Left renal cortex interstitium (tissue), 4 donors: ENCODE measurements at regions not wholly inside any gene's neighbourhood (a gene's known extent, or its start where the extent isn't known, plus 50 kb on each side); places are given as distances from the start of the nearest gene placed in this dataset.

Experiments used
- DNase-seq, 4 donors: peaks; one replicate each; pipeline ENCODE4 v3.0.0-alpha.2; 2013; ENCODE audit warnings: low read depth in 4 of 4, low spot score in 2 of 4, missing footprints in 1 of 4

DNA sequence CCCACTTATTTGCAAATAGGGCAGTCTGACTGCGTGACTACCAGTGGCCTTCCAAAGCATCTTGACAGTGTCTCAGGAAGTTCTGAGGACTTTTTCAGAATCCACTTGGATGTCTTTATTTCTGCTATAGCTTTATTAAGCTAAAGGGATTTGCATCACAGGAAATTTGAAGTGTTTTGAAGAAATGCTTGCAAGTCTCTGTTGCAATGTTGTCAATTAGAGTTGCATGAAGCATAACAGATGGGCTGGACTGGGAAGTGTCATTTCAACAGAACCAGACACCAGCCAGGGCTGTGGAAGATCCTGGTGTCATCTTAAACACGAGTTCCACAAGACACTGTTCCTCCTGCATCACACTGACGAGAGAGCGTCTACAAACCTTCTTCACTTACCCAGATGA lies 224.5 kb downstream of the EN1 start:
- no peak for DNase-seq

DNA sequence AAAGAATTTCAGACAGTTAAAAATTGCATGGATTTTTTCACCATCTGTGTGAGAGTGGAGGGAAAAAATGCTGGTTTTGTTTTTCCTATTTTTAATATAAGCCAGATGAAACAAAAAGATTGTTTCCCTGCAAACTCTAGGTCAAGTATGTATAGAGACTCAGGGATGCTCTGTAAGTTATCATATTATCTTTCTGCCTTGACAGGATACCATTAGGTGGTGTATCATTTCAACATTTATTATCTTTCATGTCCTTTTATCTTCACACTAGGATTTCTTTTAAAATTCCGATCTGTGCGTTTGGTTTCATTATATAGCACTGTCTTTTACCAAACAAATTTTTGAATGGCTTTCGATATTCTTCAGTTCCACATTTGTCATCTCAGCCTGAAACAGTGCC lies 225.3 kb downstream of the EN1 start:
- DNase-seq: no peak

DNA sequence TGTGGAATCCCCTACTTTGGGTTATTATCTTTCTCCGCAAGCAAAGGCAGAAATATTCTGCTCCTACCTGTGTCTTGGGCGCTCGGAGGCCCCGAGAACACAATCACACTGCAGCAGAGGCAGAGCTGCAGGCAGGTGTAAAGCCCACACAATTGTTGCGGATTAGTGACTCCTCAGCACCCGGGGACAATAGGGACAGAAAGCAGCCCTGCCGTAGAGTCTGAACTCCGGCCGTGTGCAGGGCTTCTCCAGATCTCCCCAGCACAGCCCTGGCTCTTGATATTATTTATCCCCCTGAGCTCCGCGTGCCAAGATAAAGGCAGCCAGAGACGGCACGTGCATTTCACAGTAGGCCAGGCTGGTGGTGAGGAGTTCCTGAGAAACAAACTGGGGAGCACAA lies 229.2 kb downstream of the EN1 start:
- no peak for DNase-seq

DNA sequence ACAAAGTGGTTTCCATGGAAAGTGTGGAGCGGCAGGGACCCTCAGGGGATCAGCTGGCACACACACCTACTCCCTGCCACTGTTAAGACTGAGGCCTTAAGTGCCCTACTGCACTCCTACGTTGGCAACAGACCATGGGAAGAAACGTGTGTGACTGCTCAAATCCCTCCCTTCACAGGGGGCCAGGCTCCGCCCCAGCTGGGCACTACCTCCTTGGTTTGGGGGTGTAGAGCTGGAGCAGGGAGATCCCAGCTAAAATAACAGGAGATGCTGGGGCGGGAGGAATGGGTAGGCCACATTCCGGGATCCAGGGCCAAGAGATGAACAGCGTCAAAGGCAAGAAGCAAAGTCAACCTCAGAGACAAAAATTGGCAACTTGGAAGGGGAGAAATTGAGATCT lies 231.0 kb downstream of the EN1 start:
- no peak for DNase-seq

DNA sequence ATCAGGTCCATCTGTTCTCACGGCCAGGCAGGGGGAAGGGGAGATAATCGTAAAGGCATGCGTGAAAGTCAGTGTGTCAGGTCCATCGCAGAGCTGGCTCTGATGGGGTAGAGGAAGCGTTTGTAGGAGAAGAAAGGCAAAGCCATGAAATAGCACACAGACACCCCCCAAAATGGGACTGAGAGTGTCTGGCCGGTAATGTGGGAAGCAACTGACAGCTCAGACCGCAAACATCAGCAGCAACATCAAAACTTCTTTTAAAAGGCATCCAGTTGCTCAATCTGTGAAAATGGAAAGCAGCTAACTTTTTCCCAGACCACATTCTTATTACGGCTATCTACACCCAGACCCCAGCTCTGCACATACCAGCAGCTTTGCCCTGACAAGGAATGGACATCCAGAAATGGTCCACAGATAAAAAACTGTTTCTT lies 232.6 kb downstream of the EN1 start:
- no peak for DNase-seq

DNA sequence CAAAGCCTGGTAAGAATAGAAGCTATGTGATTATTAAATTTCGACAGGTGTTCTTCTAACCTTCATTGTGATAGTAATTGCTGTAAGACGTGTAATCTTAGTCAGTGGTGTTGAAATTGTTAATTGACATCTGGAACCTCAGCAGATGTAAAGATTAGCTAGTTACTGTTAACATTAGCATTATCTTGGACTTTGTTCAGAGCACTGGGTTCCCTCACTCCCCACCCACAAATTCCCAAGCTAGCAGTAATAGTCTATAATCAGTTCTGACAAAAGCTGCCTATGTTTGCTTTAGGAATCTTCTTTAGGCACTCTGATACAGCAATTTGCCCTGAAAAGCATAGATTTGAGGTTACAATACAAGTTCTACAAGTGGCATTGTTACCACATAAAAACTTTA lies 233.7 kb downstream of the EN1 start:
- no peak for DNase-seq

DNA sequence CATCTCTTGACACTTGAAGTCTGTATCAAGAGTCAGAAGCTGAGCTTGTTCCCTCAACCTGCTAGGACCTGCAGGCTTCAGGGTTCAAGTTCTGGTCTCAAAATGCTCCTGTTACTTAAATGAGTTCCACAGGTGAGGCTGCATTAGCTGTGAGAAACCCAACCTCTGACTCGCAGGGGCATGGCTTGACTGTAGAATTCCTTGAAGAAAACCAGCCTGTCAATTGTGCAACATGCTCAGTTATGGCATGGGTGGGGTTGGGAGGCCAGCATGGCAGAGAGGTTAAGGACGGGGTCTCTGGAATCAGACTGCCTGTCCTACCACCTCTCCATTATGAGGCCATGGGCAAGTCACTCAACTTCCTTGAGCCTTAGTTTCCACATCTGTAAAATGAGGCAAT lies 235.8 kb downstream of the EN1 start:
- no peak for DNase-seq

DNA sequence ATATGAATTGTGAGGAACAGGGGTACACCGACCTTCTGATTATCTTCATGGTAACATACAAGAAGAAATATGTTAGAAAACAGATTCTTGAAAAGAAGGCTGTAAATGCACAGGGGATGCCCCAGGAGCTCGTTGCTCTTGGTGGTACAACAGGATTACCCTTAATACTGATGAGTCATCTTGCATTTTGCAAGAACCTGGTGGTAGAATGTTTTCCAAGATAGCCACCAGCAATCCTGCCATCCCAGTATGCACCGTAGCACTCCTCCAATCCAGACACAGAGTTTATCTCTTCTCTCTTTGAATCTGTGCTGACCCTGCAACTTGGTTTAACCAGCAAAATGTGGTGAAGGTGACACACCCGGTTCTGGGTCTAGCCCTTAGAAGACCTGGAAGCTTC lies 238.3 kb downstream of the EN1 start:
- no peak for DNase-seq

DNA sequence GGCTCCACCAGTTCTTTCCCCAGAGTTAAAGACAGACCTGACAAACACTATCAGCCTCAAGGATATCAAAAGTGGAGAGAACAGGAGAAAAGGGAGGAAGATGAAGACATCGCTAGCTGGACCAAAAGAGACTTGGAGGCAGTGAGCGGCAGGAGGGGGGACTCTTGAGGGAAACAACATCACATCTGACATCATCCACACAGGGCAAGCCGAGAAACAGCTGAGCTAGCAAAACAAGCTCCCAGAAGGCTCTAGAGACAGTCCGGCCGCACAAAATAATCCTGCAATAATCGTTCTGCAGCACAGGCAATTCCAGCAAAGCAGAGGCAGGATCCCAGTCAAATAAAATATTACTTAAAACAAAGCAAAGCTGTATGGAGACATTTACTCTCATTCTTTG lies 239.8 kb downstream of the EN1 start:
- no peak for DNase-seq

DNA sequence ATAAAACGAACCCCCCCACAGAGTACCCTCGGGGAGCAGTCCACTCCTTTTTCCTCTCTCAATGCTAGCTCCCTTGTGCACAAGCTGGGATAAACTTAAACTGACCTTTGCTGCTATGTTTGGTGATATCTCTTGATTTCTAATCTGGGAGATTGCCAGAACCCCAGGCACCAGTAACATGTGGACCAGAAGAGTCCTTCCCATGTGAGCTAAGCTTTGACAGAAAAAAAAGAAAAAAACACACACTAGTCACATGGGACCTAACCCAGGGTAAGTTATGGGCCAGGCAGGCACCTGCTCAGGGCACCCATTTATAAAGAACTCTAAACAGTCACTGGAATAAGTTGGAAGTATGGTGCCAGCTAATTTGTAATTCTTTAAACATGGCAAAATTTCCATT lies 242.6 kb downstream of the EN1 start:
- no peak for DNase-seq

DNA sequence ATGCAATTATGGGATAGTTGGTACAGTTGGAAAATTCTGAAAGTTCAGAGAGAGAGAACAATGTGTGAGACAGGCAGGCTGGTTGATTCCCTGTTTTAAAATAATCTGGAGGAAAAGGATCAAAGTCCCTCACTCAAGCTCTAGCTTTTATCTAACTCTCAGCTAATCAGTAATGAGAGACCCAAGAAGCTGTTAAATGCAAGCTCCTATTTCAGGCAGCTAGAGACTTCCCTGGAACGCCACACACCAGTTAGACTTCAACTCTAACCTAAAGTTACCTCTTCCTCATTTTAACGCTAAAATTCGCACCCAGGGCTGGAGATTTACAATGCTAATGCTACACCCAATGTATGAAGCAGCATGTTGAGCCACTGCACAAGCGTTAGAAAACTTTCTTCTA lies 243.1 kb downstream of the EN1 start:
- DNase-seq: no peak

DNA sequence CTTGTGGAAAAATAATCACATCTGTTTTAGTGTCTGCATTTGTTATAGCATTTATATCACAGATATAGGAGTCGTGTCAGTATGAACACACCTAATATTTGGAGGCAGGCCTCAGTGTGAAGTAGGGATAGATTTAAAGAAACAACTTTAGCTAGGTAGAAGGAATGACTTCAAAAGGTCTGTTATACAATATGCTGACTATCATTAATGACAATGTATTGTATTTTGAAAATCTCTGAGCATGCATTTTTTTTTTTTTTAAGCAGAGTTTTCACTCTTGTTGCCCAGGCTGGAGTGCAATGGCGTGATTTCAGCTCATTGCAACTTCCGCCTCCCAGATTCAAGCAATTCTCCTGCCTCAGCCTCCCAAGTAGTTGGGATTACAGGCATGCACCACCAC lies 248.3 kb downstream of the EN1 start:
- no peak for DNase-seq

DNA sequence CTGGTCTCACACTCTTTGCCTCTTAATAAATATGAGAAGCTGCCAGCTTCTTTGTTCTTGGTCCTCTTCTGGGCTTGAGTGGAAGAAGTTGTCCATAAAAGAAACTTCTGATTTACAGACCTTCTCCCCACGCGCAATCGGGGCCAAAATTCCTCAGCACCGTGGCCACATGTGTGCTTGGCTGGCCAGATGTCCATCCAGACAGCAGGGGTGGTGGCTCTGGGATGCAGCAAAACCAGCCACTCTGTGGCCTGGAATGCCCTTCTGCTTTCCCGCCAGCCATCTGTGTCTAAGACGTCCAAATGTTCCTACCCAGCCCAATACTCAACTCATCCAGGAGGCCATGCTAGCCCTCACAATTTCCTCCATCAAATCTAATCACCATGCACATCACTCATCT lies 250.8 kb downstream of the EN1 start:
- DNase-seq: no peak

DNA sequence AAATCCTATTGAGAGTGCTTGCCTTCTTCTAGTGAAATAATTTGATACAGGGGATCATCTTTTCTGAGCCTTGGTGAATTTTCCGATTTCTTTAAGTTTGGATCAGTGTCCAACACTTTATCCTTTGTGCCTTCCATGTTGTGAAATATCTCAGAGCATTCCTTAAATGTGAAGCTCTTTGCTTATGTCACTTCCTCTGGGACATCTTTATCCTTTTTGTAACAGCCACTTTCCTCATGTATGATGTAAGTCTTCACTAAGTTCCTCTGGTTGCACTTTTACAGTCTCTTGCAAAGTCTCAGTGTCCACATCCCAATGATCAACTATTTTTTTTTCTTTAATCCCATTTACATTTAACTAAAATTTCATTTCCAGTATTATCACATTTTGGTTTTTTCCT lies 254.2 kb downstream of the EN1 start:
- no peak for DNase-seq

DNA sequence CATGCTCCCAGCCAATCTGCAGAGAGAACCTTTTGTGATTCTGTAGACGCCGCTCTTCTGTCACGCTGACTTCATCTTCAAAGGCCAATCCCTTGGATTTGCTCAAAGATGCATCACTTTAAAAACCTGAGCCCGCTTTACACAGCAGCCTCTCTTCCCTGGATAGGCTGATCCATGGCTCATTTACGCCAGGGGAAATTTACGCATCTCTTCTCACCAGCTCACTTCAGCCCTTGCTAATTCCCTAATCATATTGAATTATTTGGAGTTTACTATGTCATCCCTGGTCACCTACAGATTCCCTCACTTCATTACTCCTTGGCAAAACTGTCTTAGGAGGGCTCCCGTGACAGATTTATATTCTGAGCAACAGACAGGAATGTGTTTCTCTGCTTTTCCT lies 256.2 kb downstream of the EN1 start:
- DNase-seq: no peak

DNA sequence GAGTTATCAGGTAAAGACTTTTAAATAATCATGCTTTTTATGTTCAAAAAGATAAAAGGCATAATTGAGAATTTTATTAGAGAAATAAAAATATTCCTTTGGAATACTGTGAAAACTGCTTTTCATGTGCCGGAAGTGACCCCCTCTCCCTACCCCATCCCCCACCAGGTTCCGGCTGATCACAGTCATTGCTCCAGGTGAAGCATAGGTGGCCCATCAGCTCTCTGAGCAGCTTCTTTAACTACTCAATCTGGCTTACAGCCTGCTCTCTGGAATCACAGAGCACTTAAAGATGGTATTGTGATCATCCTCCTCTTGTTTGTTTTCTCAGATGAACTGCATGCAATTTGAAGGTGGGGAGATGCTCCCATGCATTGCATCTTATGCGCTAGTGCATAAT lies 257.7 kb downstream of the EN1 start:
- DNase-seq: no peak

DNA sequence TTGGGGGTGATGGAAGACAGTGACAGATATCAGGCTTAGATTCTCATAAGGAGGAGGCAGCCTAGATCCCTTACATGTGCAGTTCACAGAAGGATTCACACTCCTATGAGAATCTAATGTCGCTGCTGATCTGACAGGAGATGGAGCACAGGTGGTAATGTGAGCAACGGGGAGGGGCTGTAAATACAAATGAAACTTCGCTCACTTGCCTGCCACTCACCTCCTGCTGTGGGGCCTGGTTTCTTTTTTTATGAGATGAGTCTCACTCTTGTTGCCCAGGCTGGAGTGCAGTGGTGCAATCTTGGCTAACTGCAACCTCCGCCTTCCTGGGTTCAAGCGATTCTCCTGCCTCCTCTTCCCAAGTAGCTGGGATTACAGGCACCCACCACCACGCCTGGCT lies 258.6 kb downstream of the EN1 start:
- DNase-seq: no peak

DNA sequence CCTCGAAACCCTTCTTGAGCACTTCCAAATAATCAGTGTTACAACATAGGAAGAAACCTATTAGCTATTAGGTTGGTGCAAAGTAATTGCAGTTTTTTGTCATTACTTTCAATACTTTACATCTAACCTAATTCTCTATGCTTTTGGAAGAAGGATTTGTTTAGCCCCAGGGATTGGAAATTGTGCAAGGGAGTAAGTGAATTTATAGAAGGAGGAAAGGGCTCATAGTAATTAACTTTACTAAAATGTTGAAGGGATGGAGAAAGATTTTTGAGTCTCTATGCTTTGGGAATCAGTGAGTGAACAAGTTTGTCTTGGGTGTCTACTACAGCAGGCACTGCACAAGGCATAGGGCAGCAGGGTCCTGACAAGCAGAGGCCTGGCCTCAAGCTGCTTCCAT lies 261.1 kb downstream of the EN1 start:
- no peak for DNase-seq

DNA sequence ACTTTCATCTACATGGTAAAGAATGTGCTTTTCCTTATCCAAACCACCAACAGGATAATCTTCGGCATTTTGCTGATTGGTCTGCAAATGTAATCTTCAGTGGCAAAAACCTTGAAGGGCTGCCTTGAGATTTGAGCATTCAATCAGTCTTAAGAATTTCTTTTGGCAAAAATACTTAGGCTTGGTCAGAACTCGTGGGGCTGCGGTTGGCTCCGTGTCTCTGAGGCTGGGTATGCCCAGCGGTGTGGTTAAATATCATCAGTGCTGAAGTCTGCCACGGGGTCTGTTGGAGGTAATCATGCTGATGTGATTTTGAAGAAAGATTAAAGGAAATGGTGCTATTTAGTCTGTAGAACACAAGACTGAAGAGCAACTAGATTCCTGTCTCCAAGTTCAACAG lies 262.6 kb downstream of the EN1 start:
- no peak for DNase-seq

DNA sequence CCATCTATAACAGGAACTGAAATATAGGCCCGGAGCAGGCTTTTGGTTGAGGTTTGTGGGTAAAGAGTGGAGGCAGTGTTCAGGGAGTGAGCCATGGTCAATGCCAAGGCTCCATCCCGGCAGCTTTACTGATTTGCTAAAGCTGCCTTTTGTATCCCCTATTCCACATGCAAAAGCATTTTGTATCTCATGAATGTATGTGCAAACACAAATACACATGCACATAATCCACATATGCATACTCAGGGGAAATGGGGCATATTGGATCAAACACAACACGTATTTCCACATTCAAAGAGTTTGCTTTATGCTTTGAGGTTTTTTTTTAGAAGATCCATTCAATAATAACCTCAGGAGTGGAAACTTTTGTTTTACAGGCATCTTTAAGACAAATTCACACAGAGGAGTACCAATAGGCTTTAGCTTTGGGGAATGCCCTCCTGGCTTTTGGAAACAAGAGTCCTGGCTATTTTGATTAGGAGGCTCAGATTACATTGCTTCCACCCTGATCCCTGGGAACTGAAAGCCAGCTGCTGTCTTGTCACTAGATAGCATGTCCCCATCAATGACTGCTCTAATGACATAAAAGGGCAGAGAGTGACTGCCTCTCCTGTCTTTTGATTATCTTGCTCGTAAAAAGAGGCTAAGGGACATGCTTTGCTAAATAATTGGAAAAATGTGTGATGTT lies 263.2 kb downstream of the EN1 start:
- DNase-seq: no peak

DNA sequence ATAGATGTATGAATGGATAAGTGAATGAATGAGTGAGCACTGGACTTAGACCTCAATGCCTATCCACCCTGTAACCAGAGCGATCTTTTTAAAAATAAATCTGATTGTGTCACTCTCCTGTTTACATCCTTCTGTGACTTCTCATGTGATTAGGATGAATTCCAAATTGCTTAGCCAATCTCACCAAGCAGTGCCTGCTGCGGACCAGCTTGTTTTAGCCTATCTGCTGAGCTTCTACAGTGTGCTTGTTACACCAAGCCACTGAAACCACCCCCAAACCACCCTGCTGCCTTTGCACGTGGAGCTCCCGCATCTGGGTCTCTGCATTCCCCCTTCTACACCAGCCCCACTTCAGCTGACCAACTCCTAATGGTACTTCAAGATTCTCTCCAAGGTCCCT lies 265.4 kb downstream of the EN1 start:
- no peak for DNase-seq

DNA sequence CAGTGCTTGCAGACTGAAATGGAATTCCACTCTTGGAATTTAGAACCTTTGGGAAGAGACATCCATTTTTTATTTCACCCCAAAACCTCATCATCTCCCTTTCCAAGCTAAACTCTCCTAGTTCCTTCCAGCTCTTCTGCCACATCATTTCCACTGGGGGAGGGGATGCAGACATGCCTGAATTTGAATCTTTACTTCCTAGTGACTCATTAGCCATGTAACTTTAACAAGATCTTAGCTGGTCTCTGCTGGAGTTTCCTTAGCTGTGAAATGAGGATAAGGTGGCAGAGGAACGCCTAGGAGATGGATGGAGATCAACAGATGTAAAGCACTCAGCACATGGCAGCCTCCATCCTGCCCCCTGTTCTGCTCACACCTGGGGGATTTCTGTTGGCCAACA lies 266.8 kb downstream of the EN1 start:
- no peak for DNase-seq

DNA sequence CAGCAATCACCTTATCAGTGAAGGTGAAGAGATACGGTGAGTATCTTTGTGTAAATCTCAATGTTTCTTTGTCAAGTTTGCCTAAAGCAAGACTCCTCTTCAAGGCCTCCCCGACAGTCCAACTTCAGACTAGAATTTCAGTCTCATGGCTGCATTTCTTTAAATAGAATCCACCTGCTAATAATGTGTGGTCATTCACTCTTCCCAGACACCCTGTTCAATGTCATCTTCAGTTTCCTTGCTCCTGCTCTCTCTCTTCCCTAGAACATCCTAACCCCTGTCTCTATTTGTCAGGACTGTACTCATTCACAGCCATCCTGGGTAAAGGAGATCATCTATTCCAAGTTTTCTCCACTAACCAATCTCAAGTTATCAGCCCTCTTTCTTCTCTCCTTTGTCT lies 267.3 kb downstream of the EN1 start:
- DNase-seq: no peak
